HFFc6 (cell line): ENCODE measurements at regions not wholly inside any gene's neighbourhood (a gene's known extent, or its start where the extent isn't known, plus 50 kb on each side); places are given as distances from the start of the nearest gene placed in this dataset.

ENCODE experiments used
- DNase-seq: peaks from one replicate; pipeline ENCODE4 v3.0.0-alpha.2; 2018
- H3K27ac Mint-ChIP-seq: 2 replicates; pipeline ENCODE4 v1.8.0; 2020; ENCODE audit warnings: mild to moderate bottlenecking, mixed read lengths
- H3K27me3 Mint-ChIP-seq: 2 replicates; pipeline ENCODE4 v1.8.0; 2021; ENCODE audit warnings: mild to moderate bottlenecking, moderate library complexity, mixed read lengths; ENCODE audit not compliant: insufficient read depth
- H3K36me3 Mint-ChIP-seq: 2 replicates; pipeline ENCODE4 v1.8.0; 2021; ENCODE audit warnings: low read depth, mixed read lengths
- H3K4me1 Mint-ChIP-seq: 2 replicates; pipeline ENCODE4 v1.8.0; 2020; ENCODE audit warnings: low read depth, mixed read lengths
- H3K4me3 Mint-ChIP-seq: 2 replicates; pipeline ENCODE4 v1.8.0; 2020; ENCODE audit warnings: mild to moderate bottlenecking, moderate library complexity, mixed read lengths
- H3K9me3 Mint-ChIP-seq: 2 replicates; pipeline ENCODE4 v1.8.0; 2020; ENCODE audit warnings: mild to moderate bottlenecking, mixed read lengths
- TF ChIP-seq, protein P1 (sequence below): fragments of 200-600 bp; sonication (generic); IDR thresholded peaks from 2 replicates; pipeline ENCODE4 v1.5.0; 2021; ENCODE audit warnings: antibody characterized with exemption, mild to moderate bottlenecking

DNA sequence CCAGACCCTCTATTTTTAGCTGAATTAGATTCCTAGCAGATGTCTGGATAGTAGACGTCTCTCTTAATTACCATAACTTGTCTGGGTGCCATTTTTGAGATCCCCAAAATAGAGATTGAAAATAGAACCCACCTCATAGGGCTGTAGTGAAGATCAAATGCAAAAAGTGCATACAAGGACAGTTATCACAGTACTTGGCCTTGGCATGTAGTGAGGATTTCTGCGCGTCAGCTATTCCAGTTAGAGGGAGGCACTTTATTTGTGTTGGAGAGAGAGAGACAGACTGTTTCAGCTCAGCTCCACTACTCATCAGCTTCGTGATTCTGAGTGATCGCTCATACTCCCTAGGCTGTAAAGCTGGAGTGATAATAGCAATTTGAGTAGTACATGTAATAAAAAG is 59.6 kb upstream of the CDH13 start:
- Mint-ChIP-seq H3K9me3 (peaks cover 5% of the 10 kb centered on the region), H3K27ac (no peak overlapping the region), H3K4me1 (no peaks in the 10 kb centered on the region), H3K4me3 (no peak overlapping the region), H3K36me3 (no peaks in the 10 kb centered on the region), H3K27me3 (peaks cover 1% of the 10 kb centered on the region; the same call in 1 of the 2 replicates)
- TF ChIP-seq, protein P1, sequence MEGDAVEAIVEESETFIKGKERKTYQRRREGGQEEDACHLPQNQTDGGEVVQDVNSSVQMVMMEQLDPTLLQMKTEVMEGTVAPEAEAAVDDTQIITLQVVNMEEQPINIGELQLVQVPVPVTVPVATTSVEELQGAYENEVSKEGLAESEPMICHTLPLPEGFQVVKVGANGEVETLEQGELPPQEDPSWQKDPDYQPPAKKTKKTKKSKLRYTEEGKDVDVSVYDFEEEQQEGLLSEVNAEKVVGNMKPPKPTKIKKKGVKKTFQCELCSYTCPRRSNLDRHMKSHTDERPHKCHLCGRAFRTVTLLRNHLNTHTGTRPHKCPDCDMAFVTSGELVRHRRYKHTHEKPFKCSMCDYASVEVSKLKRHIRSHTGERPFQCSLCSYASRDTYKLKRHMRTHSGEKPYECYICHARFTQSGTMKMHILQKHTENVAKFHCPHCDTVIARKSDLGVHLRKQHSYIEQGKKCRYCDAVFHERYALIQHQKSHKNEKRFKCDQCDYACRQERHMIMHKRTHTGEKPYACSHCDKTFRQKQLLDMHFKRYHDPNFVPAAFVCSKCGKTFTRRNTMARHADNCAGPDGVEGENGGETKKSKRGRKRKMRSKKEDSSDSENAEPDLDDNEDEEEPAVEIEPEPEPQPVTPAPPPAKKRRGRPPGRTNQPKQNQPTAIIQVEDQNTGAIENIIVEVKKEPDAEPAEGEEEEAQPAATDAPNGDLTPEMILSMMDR: no peak
- no peak for DNase-seq

DNA sequence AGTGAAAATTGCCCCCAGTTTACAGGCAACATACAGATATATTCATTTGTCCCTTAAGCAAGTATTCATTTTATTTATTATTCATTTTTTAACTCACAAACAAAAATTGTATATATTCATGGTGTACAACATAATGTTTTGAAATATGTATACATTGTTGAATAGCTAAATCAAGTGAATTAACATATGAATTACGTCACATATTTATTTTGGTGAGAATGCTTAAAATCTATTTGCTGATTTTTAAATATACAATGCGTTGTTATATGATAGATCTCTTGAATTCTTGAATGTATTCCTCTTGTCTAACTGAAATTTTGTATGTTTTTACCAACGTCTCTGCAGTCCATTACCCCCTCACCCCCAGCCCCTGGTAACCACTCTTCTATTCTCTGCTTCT is 63.4 kb upstream of the CDH13 start:
- TF ChIP-seq, protein P1: no peak
- H3K9me3 Mint-ChIP-seq: peaks cover 5% of the 10 kb centered on the region
- no peak overlapping the region for H3K4me3 Mint-ChIP-seq
- no peak overlapping the region for H3K27ac Mint-ChIP-seq
- no peaks in the 10 kb centered on the region for H3K36me3 Mint-ChIP-seq
- no peaks in the 10 kb centered on the region for H3K4me1 Mint-ChIP-seq
- H3K27me3 Mint-ChIP-seq: no peaks in the 10 kb centered on the region; the same call in 1 of the 2 replicates
- no peak for DNase-seq

DNA sequence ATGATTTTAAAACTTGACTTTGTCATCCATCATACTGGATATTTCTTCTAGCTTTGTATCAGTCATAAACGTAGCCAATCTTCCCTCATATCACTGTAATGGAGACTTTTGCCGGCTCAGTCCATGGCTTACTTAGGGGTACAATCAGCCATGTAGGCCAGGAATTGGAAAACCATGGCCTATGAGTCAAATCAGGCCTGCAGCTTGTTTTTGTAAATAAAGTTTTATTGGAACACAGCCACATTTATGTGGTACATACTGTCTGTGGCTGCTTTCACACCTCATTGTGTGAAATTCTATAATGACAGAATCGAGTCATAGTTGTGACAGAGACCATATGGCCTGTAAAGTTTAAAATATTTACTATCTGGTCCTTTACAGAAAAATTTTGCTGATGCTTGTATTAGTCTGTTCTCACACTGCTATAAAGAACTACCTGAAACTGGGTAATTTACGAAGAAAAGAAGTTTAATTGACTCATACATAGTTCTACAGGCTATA is 64.5 kb upstream of the CDH13 start:
- Mint-ChIP-seq H3K9me3 (peaks cover 5% of the 10 kb centered on the region), H3K36me3 (no peaks in the 10 kb centered on the region), H3K27me3 (no peaks in the 10 kb centered on the region; the same call in 1 of the 2 replicates), H3K4me3 (no peak overlapping the region), H3K4me1 (no peaks in the 10 kb centered on the region), H3K27ac (no peak overlapping the region)
- TF ChIP-seq, protein P1: no peak
- DNase-seq: no peak

DNA sequence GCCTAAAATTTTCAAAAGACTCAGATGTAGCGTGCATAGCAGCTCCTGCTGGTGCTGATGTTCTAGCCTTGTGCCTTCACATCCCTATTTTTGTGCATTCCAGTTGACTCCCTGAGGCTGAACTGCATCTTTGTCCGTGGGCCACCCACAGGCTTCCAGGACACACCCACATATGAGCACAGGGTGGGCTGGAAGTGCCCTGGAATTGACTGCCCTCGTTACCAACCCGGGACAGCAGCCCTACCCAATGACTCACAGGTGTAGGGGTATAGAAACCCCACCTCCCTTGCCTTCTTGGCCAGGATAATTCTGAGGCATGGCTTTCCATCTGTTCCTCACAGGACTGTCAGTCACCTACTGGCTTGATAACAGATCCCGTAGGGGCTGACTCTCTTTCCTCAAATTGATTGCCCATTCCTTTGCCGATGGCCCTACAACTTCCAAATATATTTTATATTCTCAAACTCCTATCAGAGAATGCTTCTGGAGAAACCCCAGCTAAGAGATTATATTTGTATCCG is 65.9 kb upstream of the CDH13 start:
- H3K27me3 Mint-ChIP-seq: peaks cover 3% of the 10 kb centered on the region; the same call in 1 of the 2 replicates
- no peaks in the 10 kb centered on the region for H3K4me1 Mint-ChIP-seq
- H3K9me3 Mint-ChIP-seq: peaks cover 5% of the 10 kb centered on the region
- no peak for DNase-seq
- no peak overlapping the region for H3K27ac Mint-ChIP-seq
- no peak overlapping the region for H3K4me3 Mint-ChIP-seq
- TF ChIP-seq, protein P1: no peak
- H3K36me3 Mint-ChIP-seq: no peaks in the 10 kb centered on the region

DNA sequence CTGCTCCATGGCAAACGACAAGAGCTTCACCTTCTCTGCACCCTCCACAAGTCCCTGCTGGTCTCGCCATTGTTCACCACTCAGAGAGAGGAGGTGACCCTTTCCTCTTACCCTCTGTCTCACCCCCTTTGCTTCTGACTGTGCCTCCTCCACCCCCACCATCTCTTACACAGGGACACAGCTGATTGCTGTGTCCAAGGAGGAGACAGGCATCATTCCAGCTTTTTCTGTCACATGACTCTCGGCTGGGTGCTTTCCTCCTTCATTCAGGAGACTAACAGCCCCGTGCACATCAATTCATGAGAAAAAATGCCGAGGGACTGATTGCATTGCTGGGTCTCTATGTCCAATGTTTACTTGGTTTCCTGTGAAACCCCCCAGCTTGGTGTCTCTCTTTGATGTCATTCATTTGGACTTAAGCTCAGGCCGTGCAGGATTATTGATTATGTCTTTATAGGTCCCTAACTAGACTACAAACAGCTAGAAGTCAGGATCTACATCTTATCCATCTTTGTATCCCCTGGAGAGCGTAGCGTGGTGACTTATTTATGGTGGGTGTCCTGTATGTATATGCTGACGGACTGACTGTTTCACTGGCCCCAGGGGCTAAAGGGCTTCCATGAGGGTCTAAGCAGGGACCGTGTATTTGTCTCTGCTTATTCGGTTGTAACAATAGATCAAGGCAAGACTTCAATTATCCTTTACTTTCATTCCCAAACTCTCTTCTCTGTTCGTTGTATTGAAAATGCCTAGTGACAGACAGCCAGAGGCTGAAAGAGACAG is 82.2 kb upstream of the CDH13 start:
- H3K4me1 Mint-ChIP-seq: no peaks in the 10 kb centered on the region
- H3K27me3 Mint-ChIP-seq: peaks cover 6% of the 10 kb centered on the region
- no peak overlapping the region for H3K27ac Mint-ChIP-seq
- no peak for DNase-seq
- H3K4me3 Mint-ChIP-seq: no peak overlapping the region
- no peaks in the 10 kb centered on the region for H3K36me3 Mint-ChIP-seq
- peaks cover 9% of the 10 kb centered on the region for H3K9me3 Mint-ChIP-seq
- TF ChIP-seq, protein P1: no peak
